AG09319 (cell line): ENCODE measurements at regions not wholly inside any gene's neighbourhood (a gene's known extent, or its start where the extent isn't known, plus 50 kb on each side); places are given as distances from the start of the nearest gene placed in this dataset.

ENCODE experiments used
- DNase-seq: peaks from one replicate; pipeline ENCODE4 v3.0.0-alpha.2; 2010; ENCODE audit warnings: low read depth; ENCODE audit errors: extremely low read depth
- CTCF ChIP-seq: IDR thresholded peaks from 2 replicates; pipeline ENCODE4 v1.5.1; 2011; ENCODE audit warnings: low read depth, mild to moderate bottlenecking, inconsistent platforms, low read length, moderate library complexity

- no peak for TF ChIP-seq CTCF
- DNase-seq, result no peak
These were observed 105.7 kb downstream of the LCA5 start for GRCh38 chr6:79431537-79431933.

- DNase-seq, result no peak
- TF ChIP-seq CTCF, result no peak
These were observed 106.2 kb downstream of the LCA5 start for GRCh38 chr6:79430913-79431536.

- TF ChIP-seq CTCF, result no peak
These were observed 109.5 kb downstream of the LCA5 start for GRCh38 chr6:79427721-79428120.

GRCh38 chr6:79426625-79427278, 110.5 kb downstream of the LCA5 start:
- no peak for DNase-seq
- no peak for TF ChIP-seq CTCF

More at GRCh38 chr6:79427721-79428120, 109.5 kb downstream of the LCA5 start:
- no peak for DNase-seq

- no peak for DNase-seq
- TF ChIP-seq CTCF, result no peak
These were observed 111.5 kb downstream of the LCA5 start for GRCh38 chr6:79425589-79426311.

- no peak for TF ChIP-seq CTCF
- DNase-seq, result no peak
These were observed 114.0 kb downstream of the LCA5 start for GRCh38 chr6:79423216-79423615.

GRCh38 chr6:79422666-79423065, 114.6 kb downstream of the LCA5 start:
- no peak for DNase-seq
- TF ChIP-seq CTCF, result no peak
